ENCODE measurements at regions not wholly inside any gene's neighbourhood (a gene's known extent, or its start where the extent isn't known, plus 50 kb on each side); places are given as distances from the start of the nearest gene placed in this dataset.
A peak's percentile ranks its signal among the peaks of the same experiment; 100 is the strongest.

- H3K36me3 ChIP-seq = no peaks in the 10 kb centered on the region
- no peaks in the 10 kb centered on the region for H3K27me3 ChIP-seq
- no peak overlapping the region for H3K27ac ChIP-seq
- no peak for DNase-seq
- H3K4me1 ChIP-seq = no peaks in the 10 kb centered on the region
- no peak overlapping the region for H3K4me3 ChIP-seq
- TF ChIP-seq CTCF (IDR thresholded peaks at IDR 0.05) (peak in 3 of 6 experiments; percentile 19 to 28 (median 22)), POLR2A (IDR thresholded peaks at IDR 0.05) (no peak)
- H3K9me3 ChIP-seq = no peaks in the 10 kb centered on the region
Observed at GRCh38 chr16:5502467-5502869, 404.9 kb upstream of the EEF2KMT start.

- TF ChIP-seq POLR2A (IDR thresholded peaks at IDR 0.05) (no peak), CTCF (IDR thresholded peaks at IDR 0.05) (no peak)
- Histone ChIP-seq H3K4me3 (no peak overlapping the region), H3K36me3 (no peaks in the 10 kb centered on the region), H3K9me3 (no peaks in the 10 kb centered on the region), H3K27me3 (no peaks in the 10 kb centered on the region), H3K4me1 (no peaks in the 10 kb centered on the region), H3K27ac (no peak overlapping the region)
- no peak for DNase-seq
Observed at GRCh38 chr16:5500526-5500925, 402.9 kb upstream of the EEF2KMT start.

GRCh38 chr16:5498562-5498961, 401.0 kb upstream of the EEF2KMT start:
- no peaks in the 10 kb centered on the region for H3K27me3 ChIP-seq
- TF ChIP-seq CTCF (IDR thresholded peaks at IDR 0.05) = no peak
- no peak for TF ChIP-seq POLR2A (IDR thresholded peaks at IDR 0.05)
- H3K4me1 ChIP-seq = no peaks in the 10 kb centered on the region
- H3K4me3 ChIP-seq = no peak overlapping the region
- no peak for DNase-seq
- H3K27ac ChIP-seq = no peak overlapping the region
- H3K9me3 ChIP-seq = no peaks in the 10 kb centered on the region
- H3K36me3 ChIP-seq = no peaks in the 10 kb centered on the region

- no peak for DNase-seq
- no peaks in the 10 kb centered on the region for H3K9me3 ChIP-seq
- no peak overlapping the region for H3K4me3 ChIP-seq
- no peaks in the 10 kb centered on the region for H3K36me3 ChIP-seq
- H3K4me1 ChIP-seq = no peaks in the 10 kb centered on the region
- no peak overlapping the region for H3K27ac ChIP-seq
- no peaks in the 10 kb centered on the region for H3K27me3 ChIP-seq
- no peak for TF ChIP-seq CTCF (IDR thresholded peaks at IDR 0.05)
- no peak for TF ChIP-seq POLR2A (IDR thresholded peaks at IDR 0.05)
Observed at GRCh38 chr16:5496013-5496412, 398.4 kb upstream of the EEF2KMT start.

GRCh38 chr16:5490499-5490898, 392.9 kb upstream of the EEF2KMT start:
- Histone ChIP-seq H3K27ac (no peak overlapping the region), H3K36me3 (no peaks in the 10 kb centered on the region), H3K4me3 (no peak overlapping the region), H3K27me3 (no peaks in the 10 kb centered on the region), H3K9me3 (no peaks in the 10 kb centered on the region), H3K4me1 (no peaks in the 10 kb centered on the region)
- TF ChIP-seq POLR2A (IDR thresholded peaks at IDR 0.05) (no peak), CTCF (IDR thresholded peaks at IDR 0.05) (peak in 4 of 6 experiments; percentile 43 to 64 (median 58))
- DNase-seq = peak in 2 of 3 donors; percentile 50 to 66

GRCh38 chr16:5488581-5488980, 391.0 kb upstream of the EEF2KMT start:
- no peak for DNase-seq
- Histone ChIP-seq H3K9me3 (no peaks in the 10 kb centered on the region), H3K4me3 (no peak overlapping the region), H3K27me3 (no peaks in the 10 kb centered on the region), H3K36me3 (no peaks in the 10 kb centered on the region), H3K4me1 (no peaks in the 10 kb centered on the region), H3K27ac (no peak overlapping the region)
- TF ChIP-seq POLR2A (IDR thresholded peaks at IDR 0.05) = no peak
- TF ChIP-seq CTCF (IDR thresholded peaks at IDR 0.05) = no peak
